GM18508 (cell line): ENCODE measurements at regions not wholly inside any gene's neighbourhood (a gene's known extent, or its start where the extent isn't known, plus 50 kb on each side); places are given as distances from the start of the nearest gene placed in this dataset.
A peak's percentile ranks its signal among the peaks of the same experiment; 100 is the strongest.

Experiments
- ATAC-seq: cut with Tn5 transposase; IDR thresholded peaks from one replicate; pipeline ENCODE4 v1.9.1; 2021; ENCODE audit warnings: moderate number of reproducible peaks; ENCODE audit not compliant: insufficient read depth, unreplicated experiment

- ATAC-seq: no peak
These were observed 399.7 kb upstream of the ID2 start for GRCh38 chr2:8281950-8282857.

DNA sequence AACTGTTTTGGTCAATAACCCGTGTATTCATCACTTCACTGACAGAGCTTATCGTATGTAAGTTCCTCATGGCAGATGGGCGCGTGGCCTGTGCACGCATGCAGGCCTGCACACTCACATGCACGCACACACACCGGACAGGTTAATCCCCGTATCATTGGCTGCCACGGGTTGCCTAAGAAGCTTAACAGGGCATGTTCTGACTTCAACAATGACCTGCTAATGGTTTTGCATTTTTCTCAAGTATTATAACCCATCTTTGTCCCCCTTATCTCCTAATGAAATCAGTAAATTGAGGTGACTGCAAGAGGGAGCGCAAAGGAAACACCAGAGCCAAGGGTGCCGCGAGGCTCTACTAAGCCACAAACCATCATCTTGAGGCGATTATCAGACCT, 399.0 kb upstream of the ID2 start:
- no peak for ATAC-seq

DNA sequence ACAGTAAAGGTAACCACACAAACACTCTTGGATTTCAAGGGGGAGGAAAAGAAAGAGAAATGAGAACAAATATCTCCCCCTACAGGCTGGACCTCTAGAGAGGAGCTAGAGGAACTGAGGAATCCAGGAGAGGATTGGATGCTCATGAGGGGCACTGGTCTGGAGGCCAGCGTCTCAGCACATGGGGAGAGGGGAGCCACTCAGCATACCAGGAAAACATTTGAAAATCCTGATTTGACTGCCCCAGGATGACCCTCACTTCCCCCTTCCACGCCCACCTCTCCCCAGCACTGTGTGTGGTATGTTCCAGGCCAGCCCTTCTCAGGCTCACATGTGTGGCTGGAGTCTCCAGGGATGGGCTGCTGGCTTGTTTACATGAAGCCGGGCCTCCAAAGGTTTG, 396.8 kb upstream of the ID2 start:
- ATAC-seq: no peak

GRCh38 chr2:8285898-8286297, 396.0 kb upstream of the ID2 start:
- no peak for ATAC-seq

DNA sequence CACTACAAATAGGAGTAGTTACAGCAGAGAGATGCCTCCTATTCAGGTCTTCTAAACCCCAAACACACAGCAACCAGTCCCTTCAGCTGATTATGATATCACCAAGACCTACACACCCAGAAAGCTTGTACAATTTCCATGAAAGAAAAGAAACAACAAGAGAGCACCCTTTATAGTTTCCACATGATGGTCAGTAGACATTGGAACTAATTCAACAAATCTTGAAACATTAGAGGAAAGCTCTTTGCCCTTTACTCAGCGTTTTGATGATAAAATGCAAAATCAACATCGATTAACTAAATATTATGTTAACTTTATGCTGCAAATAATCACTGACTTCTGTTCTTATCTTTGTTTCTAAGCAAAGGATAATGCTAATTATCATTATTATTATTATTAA, 393.6 kb upstream of the ID2 start:
- no peak for ATAC-seq

GRCh38 chr2:8289111-8289510, 392.7 kb upstream of the ID2 start:
- ATAC-seq: no peak

- no peak for ATAC-seq
These were observed 391.0 kb upstream of the ID2 start for GRCh38 chr2:8290771-8291352.

- no peak for ATAC-seq
These were observed 385.6 kb upstream of the ID2 start for GRCh38 chr2:8296306-8296705.

GRCh38 chr2:8297376-8298231, 384.3 kb upstream of the ID2 start:
- ATAC-seq: no peak

GRCh38 chr2:8298783-8299182, 383.1 kb upstream of the ID2 start:
- ATAC-seq: no peak

GRCh38 chr2:8300216-8300615, 381.6 kb upstream of the ID2 start:
- no peak for ATAC-seq

DNA sequence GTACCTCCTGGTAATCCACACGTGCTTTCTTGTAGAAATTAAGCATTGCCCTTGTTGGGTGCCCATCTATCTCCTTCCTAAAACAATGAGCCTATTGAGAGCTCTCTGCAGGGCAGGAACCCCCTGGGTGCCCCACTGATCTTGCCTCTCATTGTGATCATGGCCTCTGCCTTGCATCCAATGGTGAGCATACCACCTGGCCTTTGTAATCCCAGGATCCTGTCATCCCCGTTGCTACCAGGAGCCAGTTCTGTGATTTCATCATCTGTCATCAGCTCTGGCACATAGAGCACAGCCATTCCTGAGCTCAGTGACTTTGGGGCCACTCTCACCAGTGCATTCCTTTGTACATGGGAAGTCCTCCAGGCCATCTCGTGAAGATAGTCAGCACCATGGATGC, 381.0 kb upstream of the ID2 start:
- no peak for ATAC-seq

DNA sequence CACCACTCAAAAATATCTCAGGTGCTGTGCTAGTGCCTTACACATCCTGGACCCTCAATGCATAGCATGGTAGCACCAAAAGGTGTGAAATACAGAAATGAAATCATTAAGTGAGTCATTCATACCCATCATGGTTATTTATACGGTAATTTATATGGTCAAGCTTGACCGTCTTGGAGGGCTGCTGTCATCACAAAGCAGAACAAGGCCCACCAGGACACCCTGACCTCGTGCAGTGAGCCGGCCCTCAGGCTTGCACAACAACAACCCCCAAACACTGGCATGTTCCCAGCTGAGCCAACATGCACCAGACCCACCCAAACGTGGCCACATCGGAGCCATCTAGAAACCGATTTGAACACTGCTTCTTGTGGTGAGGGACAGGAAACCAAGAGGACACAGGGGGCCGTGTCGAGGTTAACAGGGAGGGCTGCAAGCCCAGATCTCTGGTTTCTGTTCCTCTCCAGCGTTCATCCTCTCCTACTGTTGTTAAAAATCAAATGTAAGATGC, 378.5 kb upstream of the ID2 start:
- peak; percentile 40 for ATAC-seq

DNA sequence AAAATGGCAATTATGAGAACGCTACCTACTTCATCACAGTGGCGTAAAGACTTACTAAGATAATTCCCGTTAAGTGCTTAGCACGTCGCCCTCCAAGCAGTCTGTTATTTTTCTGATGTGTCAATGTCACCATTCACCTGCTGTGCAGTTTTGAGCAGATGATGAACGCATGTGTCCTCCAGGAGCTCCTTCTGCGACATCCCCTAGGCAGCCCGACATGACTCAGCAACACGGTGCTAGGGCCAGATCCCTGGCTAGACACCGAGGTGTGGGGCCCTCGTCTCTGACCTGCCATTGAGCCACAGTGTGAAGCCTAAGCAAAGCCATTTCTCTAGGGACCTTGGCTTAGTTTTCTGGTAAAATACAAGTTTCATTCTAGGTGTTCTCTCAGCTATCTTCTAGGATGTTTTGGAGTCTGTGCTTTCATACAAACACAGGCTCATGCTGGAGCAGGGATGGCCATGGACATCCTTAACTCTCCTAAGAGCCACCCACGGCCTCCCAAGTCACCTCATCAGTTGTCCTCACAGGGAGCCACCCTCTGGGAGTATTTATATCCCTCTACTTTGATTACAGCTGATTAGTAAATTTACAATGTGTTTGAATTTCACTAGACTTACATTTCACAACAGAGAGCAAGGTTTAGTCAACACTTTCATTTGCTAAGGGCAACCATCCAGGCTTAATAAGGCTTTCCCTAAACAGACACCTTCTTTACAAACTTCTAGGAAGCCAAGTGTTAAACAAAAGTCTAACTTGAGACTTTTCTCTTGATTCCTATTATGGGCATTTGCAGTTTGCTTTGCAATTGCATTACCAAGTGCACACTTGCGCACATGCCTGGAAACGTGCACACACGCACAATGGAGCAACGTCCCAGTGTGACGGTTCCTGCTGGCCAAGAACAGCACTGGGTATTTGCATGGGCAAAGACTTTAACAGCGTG, 376.8 kb upstream of the ID2 start:
- no peak for ATAC-seq

DNA sequence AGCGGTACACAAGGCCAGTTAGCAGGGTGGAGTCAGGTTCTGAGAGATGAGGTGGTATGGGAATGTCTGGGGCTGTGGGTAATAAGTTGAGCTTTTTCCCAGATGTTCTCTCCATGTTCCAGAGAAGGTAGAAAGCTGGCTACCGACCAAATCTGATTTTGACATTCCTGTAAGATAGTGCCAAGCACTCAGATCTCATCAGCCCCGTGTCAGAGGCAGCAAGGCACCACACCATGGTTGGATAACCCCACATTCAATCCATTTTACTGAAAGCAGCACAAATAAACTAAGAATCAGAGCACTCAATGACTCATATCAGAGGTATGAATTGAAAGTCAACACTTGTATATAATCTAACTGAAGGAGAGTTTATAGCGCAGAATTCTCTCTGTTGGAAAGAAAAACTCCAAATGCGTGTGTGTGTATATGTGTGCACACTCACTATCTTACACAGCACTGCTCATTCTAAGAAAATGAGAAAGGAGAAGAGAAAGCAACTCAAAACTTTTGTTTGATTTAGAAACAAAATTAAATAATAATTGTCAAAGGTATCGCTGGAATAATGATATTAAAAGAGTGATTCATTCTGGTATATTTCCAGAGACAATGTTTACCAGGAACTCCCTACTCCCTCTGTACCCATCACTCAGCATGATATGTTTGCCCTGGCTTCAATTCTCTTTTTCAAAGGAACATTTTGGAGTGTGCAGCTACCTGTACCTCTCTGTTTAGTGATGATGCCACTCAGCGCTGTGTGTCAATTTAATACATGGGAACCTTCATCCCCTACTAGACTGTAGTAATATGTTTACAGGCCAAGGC, 375.1 kb upstream of the ID2 start:
- ATAC-seq: no peak

- ATAC-seq: no peak
These were observed 374.2 kb upstream of the ID2 start for GRCh38 chr2:8307606-8308180.

- no peak for ATAC-seq
These were observed 372.7 kb upstream of the ID2 start for GRCh38 chr2:8309131-8309530.

GRCh38 chr2:8310557-8311455, 371.1 kb upstream of the ID2 start:
- no peak for ATAC-seq
